ENCODE measurements at regions not wholly inside any gene's neighbourhood (a gene's known extent, or its start where the extent isn't known, plus 50 kb on each side); places are given as distances from the start of the nearest gene placed in this dataset.

DNA sequence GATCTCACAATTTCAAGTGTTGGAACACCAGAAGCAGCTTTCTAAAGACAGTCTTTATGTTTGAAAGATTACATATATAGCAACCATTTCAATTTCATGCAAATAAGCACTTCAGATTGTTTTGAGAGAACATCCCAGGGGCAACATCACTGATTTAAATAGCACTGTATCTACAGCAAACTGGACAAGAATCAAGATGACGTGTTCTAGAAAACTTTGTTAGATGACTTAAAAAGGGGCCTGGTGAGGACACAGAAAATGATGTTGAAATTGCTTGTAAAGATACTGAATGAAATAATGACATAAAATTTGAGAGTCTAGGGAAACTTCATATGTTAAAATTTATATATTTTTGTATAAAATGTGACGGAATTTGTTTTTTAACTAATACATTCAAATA lies 277.1 kb downstream of the KLF12 start:
- Histone ChIP-seq H3K36me3 (no peaks in the 10 kb centered on the region), H3K27ac (no peak overlapping the region), H3K9me3 (ENCODE audit: low read depth) (no peaks in the 10 kb centered on the region), H3K4me1 (ENCODE audit: low read depth) (no peaks in the 10 kb centered on the region), H3K27me3 (no peaks in the 10 kb centered on the region), H3K4me3 (no peak overlapping the region)
- DNase-seq (ENCODE audit: low read depth in 1 of 2, low spot score in 1 of 2): peak in 1 of 2 donors; percentile 37
- TF ChIP-seq, protein P1, sequence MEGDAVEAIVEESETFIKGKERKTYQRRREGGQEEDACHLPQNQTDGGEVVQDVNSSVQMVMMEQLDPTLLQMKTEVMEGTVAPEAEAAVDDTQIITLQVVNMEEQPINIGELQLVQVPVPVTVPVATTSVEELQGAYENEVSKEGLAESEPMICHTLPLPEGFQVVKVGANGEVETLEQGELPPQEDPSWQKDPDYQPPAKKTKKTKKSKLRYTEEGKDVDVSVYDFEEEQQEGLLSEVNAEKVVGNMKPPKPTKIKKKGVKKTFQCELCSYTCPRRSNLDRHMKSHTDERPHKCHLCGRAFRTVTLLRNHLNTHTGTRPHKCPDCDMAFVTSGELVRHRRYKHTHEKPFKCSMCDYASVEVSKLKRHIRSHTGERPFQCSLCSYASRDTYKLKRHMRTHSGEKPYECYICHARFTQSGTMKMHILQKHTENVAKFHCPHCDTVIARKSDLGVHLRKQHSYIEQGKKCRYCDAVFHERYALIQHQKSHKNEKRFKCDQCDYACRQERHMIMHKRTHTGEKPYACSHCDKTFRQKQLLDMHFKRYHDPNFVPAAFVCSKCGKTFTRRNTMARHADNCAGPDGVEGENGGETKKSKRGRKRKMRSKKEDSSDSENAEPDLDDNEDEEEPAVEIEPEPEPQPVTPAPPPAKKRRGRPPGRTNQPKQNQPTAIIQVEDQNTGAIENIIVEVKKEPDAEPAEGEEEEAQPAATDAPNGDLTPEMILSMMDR (IDR thresholded peaks at IDR 0.05; ENCODE audit: low read depth, low read length): no peak

DNA sequence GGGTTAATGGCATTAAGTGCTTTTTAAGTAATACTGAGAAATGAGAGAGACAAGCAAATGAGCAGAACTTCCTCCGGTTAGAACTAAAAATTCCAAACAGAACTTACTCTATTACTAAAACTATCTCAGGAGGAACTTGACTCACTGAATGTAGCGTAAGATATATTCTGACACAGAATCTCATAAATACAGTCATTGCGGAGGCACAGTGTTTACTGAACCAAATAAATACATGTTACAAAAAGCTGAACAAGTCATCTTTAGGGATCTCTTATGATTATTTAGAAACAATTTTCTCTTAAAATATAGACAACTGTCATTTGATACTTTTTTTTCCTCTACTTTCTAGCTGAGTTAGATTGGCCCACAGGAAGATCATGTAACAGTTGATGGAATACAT lies 283.1 kb downstream of the KLF12 start:
- Histone ChIP-seq H3K36me3 (no peaks in the 10 kb centered on the region), H3K27me3 (no peaks in the 10 kb centered on the region), H3K4me3 (no peak overlapping the region), H3K4me1 (ENCODE audit: low read depth) (peaks cover 8% of the 10 kb centered on the region), H3K27ac (no peak overlapping the region), H3K9me3 (ENCODE audit: low read depth) (no peaks in the 10 kb centered on the region)
- no peak for DNase-seq (ENCODE audit: low read depth in 1 of 2, low spot score in 1 of 2)
- TF ChIP-seq, protein P1 (IDR thresholded peaks at IDR 0.05; ENCODE audit: low read depth, low read length): no peak

DNA sequence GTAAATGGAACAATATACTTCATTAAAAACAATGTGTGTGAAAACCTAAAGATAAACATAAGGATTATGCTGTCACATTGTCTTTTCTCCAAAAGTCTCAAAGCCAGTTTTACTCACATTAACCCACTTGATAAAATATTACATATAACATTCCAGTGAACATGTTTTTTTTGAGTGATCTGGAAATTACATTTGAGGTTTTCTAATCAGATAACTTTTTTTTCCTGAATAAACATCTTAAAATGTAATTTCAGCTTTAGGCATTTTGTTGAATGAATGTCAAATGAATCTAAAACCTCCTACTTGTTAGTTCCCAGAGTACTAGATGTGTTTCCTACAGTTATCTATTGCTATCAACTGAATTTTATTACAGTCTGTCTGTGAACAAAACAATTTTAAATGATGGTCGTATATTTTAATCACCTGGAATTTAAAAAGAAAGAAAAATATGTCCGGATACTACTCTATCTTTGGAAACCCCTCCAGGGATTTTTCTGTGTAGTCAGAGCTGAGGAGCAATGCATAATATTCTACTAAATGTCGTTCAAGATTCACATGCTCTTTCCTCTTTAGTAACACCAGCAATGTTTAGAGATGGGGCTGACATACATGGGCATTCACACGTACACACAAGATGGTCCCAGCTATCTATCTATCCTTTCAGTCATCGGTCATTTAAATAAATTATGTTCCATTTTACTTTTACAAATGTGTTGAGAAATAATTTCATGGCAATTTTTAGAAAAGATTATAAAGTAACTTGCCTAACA lies 283.9 kb downstream of the KLF12 start:
- TF ChIP-seq, protein P1 (IDR thresholded peaks at IDR 0.05; ENCODE audit: low read depth, low read length): no peak
- H3K9me3 ChIP-seq (ENCODE audit: low read depth): no peaks in the 10 kb centered on the region
- no peak for DNase-seq (ENCODE audit: low read depth in 1 of 2, low spot score in 1 of 2)
- no peak overlapping the region for H3K27ac ChIP-seq
- H3K27me3 ChIP-seq: no peaks in the 10 kb centered on the region
- no peak overlapping the region for H3K4me3 ChIP-seq
- peaks cover 8% of the 10 kb centered on the region for H3K4me1 ChIP-seq (ENCODE audit: low read depth)
- H3K36me3 ChIP-seq: peaks cover 2% of the 10 kb centered on the region

DNA sequence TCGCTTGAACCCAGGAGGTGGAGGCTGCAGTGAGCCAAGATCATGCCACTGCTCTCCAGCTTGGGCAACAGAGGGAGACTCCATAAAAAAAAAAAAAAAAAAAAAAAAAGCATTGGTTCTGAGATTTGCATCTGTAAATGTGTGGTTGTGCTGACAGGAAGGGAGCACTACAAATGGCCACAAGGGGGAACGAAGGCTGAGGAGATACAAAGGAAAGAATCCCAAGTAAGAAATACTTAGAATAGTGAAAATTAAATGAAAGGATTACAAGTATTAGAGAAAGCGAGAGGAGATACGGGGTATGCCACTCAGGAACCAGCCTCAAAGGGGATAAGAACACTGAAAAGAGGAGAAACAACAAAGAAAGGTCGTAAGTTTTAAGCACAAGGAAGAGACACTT lies 284.9 kb downstream of the KLF12 start:
- peak in 1 of 2 donors; percentile 60 for DNase-seq (ENCODE audit: low read depth in 1 of 2, low spot score in 1 of 2)

DNA sequence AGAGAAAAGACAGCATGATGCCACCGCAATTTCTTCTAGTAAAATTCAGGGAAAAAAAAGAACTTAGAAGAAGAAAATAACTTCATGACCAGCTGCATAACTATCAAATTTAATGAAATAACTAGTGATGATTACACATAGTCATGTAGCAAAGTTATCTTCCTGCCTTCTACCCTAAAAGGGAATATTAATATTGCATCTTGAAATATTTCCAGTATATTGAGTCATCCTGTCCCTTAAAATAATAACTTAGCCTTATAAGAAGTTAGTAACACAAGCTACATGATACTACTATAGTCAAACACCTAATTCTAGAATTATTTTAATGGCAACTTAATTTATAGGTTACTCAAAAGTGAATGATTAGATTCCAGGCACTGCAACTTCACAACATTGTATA lies 289.2 kb downstream of the KLF12 start:
- peak in 1 of 2 donors; percentile 27 for DNase-seq (ENCODE audit: low read depth in 1 of 2, low spot score in 1 of 2)
- peaks cover 8% of the 10 kb centered on the region for H3K4me1 ChIP-seq (ENCODE audit: low read depth)
- no peaks in the 10 kb centered on the region for H3K27me3 ChIP-seq
- H3K9me3 ChIP-seq (ENCODE audit: low read depth): no peaks in the 10 kb centered on the region
- H3K27ac ChIP-seq: no peak overlapping the region
- TF ChIP-seq, protein P1 (IDR thresholded peaks at IDR 0.05; ENCODE audit: low read depth, low read length): no peak
- H3K36me3 ChIP-seq: peaks cover 2% of the 10 kb centered on the region
- H3K4me3 ChIP-seq: no peak overlapping the region

More for the DNA sequence above, 284.9 kb downstream of the KLF12 start:
- H3K9me3 ChIP-seq (ENCODE audit: low read depth): no peaks in the 10 kb centered on the region
- no peaks in the 10 kb centered on the region for H3K27me3 ChIP-seq
- H3K27ac ChIP-seq: no peak overlapping the region
- H3K36me3 ChIP-seq: peaks cover 2% of the 10 kb centered on the region
- H3K4me3 ChIP-seq: no peak overlapping the region
- TF ChIP-seq, protein P1 (IDR thresholded peaks at IDR 0.05; ENCODE audit: low read depth, low read length): peak; percentile 53
- peaks cover 8% of the 10 kb centered on the region for H3K4me1 ChIP-seq (ENCODE audit: low read depth)

Measured in cardiac muscle cell (in vitro differentiated cells and primary cell).